Neural progenitor cell (in vitro differentiated cells): ENCODE measurements at regions not wholly inside any gene's neighbourhood (a gene's known extent, or its start where the extent isn't known, plus 50 kb on each side); places are given as distances from the start of the nearest gene placed in this dataset.

Experiments used
- DNase-seq: peaks from one replicate; pipeline ENCODE4 v3.0.0-alpha.2; 2016; ENCODE audit warnings: low spot score
- H2AFZ ChIP-seq: fragments of 200-600 bp; sonication (generic); replicated peaks from 2 replicates; pipeline ENCODE4 v1.6.1; 2016; ENCODE audit warnings: antibody characterized with exemption
- H3F3A ChIP-seq: fragments of 200-600 bp; sonication (generic); 2 replicates; pipeline ENCODE4 v1.6.1; 2016; ENCODE audit warnings: antibody characterized with exemption, low read depth
- H3K27ac ChIP-seq: fragments of 200-600 bp; sonication (generic); 2 replicates; pipeline ENCODE4 v1.5.1; 2016; ENCODE audit warnings: mild to moderate bottlenecking
- H3K27me3 ChIP-seq: fragments of 200-600 bp; sonication (generic); 2 replicates; pipeline ENCODE4 v1.6.1; 2016; ENCODE audit warnings: mild to moderate bottlenecking, moderate library complexity
- H3K36me3 ChIP-seq: fragments of 200-600 bp; sonication (generic); 2 replicates; pipeline ENCODE4 v1.5.1; 2016
- H3K4me1 ChIP-seq: fragments of 200-600 bp; sonication (generic); 2 replicates; pipeline ENCODE4 v1.6.1; 2016; ENCODE audit warnings: mixed run types
- H3K4me2 ChIP-seq: fragments of 200-600 bp; sonication (generic); 2 replicates; pipeline ENCODE4 v1.6.1; 2016
- H3K4me3 ChIP-seq: fragments of 200-600 bp; sonication (generic); 2 replicates; pipeline ENCODE4 v1.5.1; 2016
- H3K79me2 ChIP-seq: fragments of 200-600 bp; sonication (generic); 2 replicates; pipeline ENCODE4 v1.6.1; 2016; ENCODE audit warnings: low read depth
- H3K9ac ChIP-seq: fragments of 200-600 bp; sonication (generic); 2 replicates; pipeline ENCODE4 v1.6.1; 2016
- H3K9me3 ChIP-seq: fragments of 200-600 bp; sonication (generic); 2 replicates; pipeline ENCODE4 v1.5.1; 2016; ENCODE audit warnings: low read depth
- H4K20me1 ChIP-seq: fragments of 200-600 bp; sonication (generic); 2 replicates; pipeline ENCODE4 v1.6.1; 2016; ENCODE audit warnings: low read depth
- H3K27ac Mint-ChIP-seq: 3 replicates; pipeline ENCODE4 v1.8.0; 2021; ENCODE audit warnings: mixed read lengths
- H3K27me3 Mint-ChIP-seq: 2 replicates; pipeline ENCODE4 v1.8.0; 2022; ENCODE audit warnings: low read depth, mild to moderate bottlenecking, inconsistent platforms, moderate library complexity, mixed read lengths; ENCODE audit not compliant: insufficient read depth
- H3K36me3 Mint-ChIP-seq: 3 replicates; pipeline ENCODE4 v1.8.0; 2021; ENCODE audit warnings: mixed read lengths
- H3K4me1 Mint-ChIP-seq: 3 replicates; pipeline ENCODE4 v1.8.0; 2021; ENCODE audit warnings: mixed read lengths
- H3K4me3 Mint-ChIP-seq: 3 replicates; pipeline ENCODE4 v1.8.0; 2021; ENCODE audit warnings: mild to moderate bottlenecking, moderate library complexity, mixed read lengths
- H3K9me3 Mint-ChIP-seq: 3 replicates; pipeline ENCODE4 v1.8.0; 2020; ENCODE audit warnings: mixed read lengths
- CTCF ChIP-seq: fragments of 200-600 bp; sonication (generic); IDR thresholded peaks from 2 replicates; pipeline ENCODE4 v1.5.1; 2017; ENCODE audit warnings: antibody characterized with exemption, mild to moderate bottlenecking
- EZH2 ChIP-seq: fragments of 200-600 bp; sonication (generic); IDR thresholded peaks from 2 replicates; pipeline ENCODE4 v1.6.1; 2017; ENCODE audit warnings: antibody characterized with exemption, mild to moderate bottlenecking, moderate library complexity
- EZH2phosphoT487 ChIP-seq: fragments of 200-600 bp; sonication (generic); IDR thresholded peaks from 2 replicates; pipeline ENCODE4 v1.6.1; 2017; ENCODE audit warnings: antibody characterized with exemption

- no peak for DNase-seq
- TF ChIP-seq EZH2phosphoT487 (no peak), EZH2 (no peak)
- Histone ChIP-seq H3F3A (no peaks in the 10 kb centered on the region), H3K9me3 (no peaks in the 10 kb centered on the region), H2AFZ (no peak overlapping the region), H3K4me3 (no peak overlapping the region), H3K79me2 (no peaks in the 10 kb centered on the region), H3K4me2 (no peak overlapping the region), H3K27ac (no peak overlapping the region), H3K36me3 (no peaks in the 10 kb centered on the region), H3K9ac (no peak overlapping the region), H3K27me3 (no peaks in the 10 kb centered on the region), H4K20me1 (no peaks in the 10 kb centered on the region), H3K4me1 (no peaks in the 10 kb centered on the region)
- H3K36me3 Mint-ChIP-seq, result no peaks in the 10 kb centered on the region
- H3K4me3 Mint-ChIP-seq, result no peak overlapping the region
- peaks cover 8% of the 10 kb centered on the region for H3K9me3 Mint-ChIP-seq
- H3K27ac Mint-ChIP-seq, result peak overlapping the region; percentile 8
- H3K27me3 Mint-ChIP-seq, result peaks cover 2% of the 10 kb centered on the region
- H3K4me1 Mint-ChIP-seq, result peaks cover 12% of the 10 kb centered on the region
Measured at GRCh38 chr3:148466143-148466542, 231.6 kb upstream of the AGTR1 start.

- no peak overlapping the region for H2AFZ ChIP-seq
- DNase-seq, result no peak
- Mint-ChIP-seq H3K4me1 (peaks cover 12% of the 10 kb centered on the region), H3K4me3 (no peak overlapping the region), H3K27me3 (peaks cover 2% of the 10 kb centered on the region), H3K27ac (no peak overlapping the region), H3K36me3 (no peaks in the 10 kb centered on the region), H3K9me3 (peaks cover 3% of the 10 kb centered on the region)
- no peak overlapping the region for H3K27ac ChIP-seq
- no peaks in the 10 kb centered on the region for H3K36me3 ChIP-seq
- no peaks in the 10 kb centered on the region for H3K9me3 ChIP-seq
- H3K4me3 ChIP-seq, result no peak overlapping the region
- no peaks in the 10 kb centered on the region for H3K79me2 ChIP-seq
- H3K4me1 ChIP-seq, result no peaks in the 10 kb centered on the region
- no peak for TF ChIP-seq EZH2
- no peak for TF ChIP-seq CTCF
- no peak for TF ChIP-seq EZH2phosphoT487
- H3K9ac ChIP-seq, result no peak overlapping the region
- H3F3A ChIP-seq, result no peaks in the 10 kb centered on the region
- H4K20me1 ChIP-seq, result no peaks in the 10 kb centered on the region
- H3K27me3 ChIP-seq, result no peaks in the 10 kb centered on the region
- no peak overlapping the region for H3K4me2 ChIP-seq
Measured at GRCh38 chr3:148466980-148467740, 230.5 kb upstream of the AGTR1 start.

- Mint-ChIP-seq H3K4me1 (no peaks in the 10 kb centered on the region), H3K4me3 (no peak overlapping the region), H3K27ac (no peak overlapping the region), H3K27me3 (no peaks in the 10 kb centered on the region), H3K36me3 (peaks cover 4% of the 10 kb centered on the region), H3K9me3 (peaks cover 12% of the 10 kb centered on the region)
- Histone ChIP-seq H3K36me3 (no peaks in the 10 kb centered on the region), H2AFZ (no peak overlapping the region), H3K27me3 (no peaks in the 10 kb centered on the region), H3K79me2 (no peaks in the 10 kb centered on the region), H3K4me2 (no peak overlapping the region), H3F3A (no peaks in the 10 kb centered on the region), H3K9ac (no peak overlapping the region), H3K4me3 (no peak overlapping the region), H3K27ac (no peak overlapping the region), H3K9me3 (no peaks in the 10 kb centered on the region), H3K4me1 (no peaks in the 10 kb centered on the region), H4K20me1 (no peaks in the 10 kb centered on the region)
- DNase-seq, result no peak
- TF ChIP-seq EZH2phosphoT487 (no peak), EZH2 (no peak)
Measured at GRCh38 chr3:148477375-148477774, 220.3 kb upstream of the AGTR1 start.

GRCh38 chr3:148493631-148494030 lies 204.1 kb upstream of the AGTR1 start:
- Histone ChIP-seq H3K9ac (no peak overlapping the region), H4K20me1 (no peaks in the 10 kb centered on the region), H3F3A (no peaks in the 10 kb centered on the region), H3K9me3 (no peaks in the 10 kb centered on the region), H3K27me3 (no peaks in the 10 kb centered on the region), H3K4me3 (no peak overlapping the region), H3K27ac (no peak overlapping the region), H3K36me3 (no peaks in the 10 kb centered on the region), H3K4me1 (no peaks in the 10 kb centered on the region), H3K79me2 (no peaks in the 10 kb centered on the region), H3K4me2 (no peak overlapping the region), H2AFZ (no peak overlapping the region)
- TF ChIP-seq EZH2phosphoT487 (no peak), EZH2 (no peak), CTCF (no peak)
- H3K4me3 Mint-ChIP-seq, result no peak overlapping the region
- H3K9me3 Mint-ChIP-seq, result no peaks in the 10 kb centered on the region
- H3K36me3 Mint-ChIP-seq, result no peaks in the 10 kb centered on the region
- H3K4me1 Mint-ChIP-seq, result no peaks in the 10 kb centered on the region
- no peak overlapping the region for H3K27ac Mint-ChIP-seq
- H3K27me3 Mint-ChIP-seq, result no peaks in the 10 kb centered on the region
- DNase-seq, result no peak
